Activated CD4-positive, alpha-beta T cell treated with anti-CD3 and anti-CD28 coated beads, Interleukin-2, amount 50 U/mL, for 24 hours (primary cell): ENCODE measurements at regions not wholly inside any gene's neighbourhood (a gene's known extent, or its start where the extent isn't known, plus 50 kb on each side); places are given as distances from the start of the nearest gene placed in this dataset.

Experiments used
- DNase-seq, 2 donors: peaks; one replicate each; pipeline ENCODE4 v3.0.0-alpha.2; 2020; ENCODE audit warnings: low read depth in 1 of 2, low spot score in 1 of 2

DNA sequence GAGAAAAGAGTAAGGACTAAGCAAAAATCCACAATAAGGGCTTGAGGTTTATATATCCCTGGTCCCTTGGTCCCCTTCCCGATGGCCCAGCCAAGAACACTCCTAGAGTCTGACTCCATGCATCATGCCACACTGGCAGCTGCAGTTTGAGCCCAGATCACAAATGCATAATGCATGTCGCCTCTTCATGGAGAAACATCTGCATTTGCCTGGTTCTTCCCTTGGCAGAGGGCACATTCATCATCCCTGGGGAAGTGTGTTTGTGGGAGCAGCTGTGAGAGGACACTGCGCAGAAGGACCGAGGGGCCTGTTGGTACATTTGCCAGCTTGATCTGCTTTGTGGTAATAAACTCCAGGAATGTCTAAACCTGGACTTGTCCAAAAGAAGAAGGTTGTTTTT is 731.8 kb downstream of the FGF9 start:
- no peak for DNase-seq

DNA sequence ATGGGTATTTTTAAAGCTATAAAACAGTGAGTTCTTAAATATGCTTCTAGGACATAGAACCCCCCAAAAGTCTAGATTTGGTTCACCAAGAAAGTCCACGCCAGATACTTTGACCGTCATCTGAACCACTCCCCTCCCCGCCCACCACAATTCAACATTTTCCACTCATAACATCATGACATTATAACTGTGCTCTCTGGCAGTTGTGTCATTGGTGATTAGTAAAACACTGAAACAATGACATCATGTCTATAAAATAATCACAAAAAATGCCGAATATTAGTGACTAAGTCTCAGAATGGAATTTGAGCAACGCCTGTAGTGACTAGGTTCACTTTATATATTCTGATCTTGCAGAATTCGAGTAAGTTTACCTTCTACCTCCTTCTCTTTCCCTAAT is 732.3 kb downstream of the FGF9 start:
- no peak for DNase-seq

DNA sequence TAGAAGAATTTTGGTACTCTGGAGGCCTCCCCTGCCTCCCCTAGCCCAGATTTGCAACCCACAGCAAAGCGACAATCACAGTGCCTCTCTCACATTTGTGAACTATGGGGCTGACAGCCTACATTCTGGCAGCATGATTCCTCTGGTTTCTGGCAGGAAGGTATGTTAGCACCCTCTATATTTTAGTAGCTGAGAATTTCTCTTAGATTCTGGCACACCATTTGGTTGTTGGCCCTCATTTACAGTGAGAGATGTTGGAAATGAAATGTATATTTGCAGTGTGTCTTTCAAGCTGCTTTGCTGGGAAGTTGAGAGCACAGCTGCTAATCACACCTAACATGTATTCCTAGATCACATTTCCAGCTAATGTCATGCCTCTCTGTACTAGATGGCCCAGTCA is 735.0 kb downstream of the FGF9 start:
- DNase-seq: no peak

- DNase-seq: no peak
Observed at GRCh38 chr13:22412452-22412851, 741.6 kb downstream of the FGF9 start.

- DNase-seq: no peak
Observed at GRCh38 chr13:22422023-22422422, 751.1 kb downstream of the FGF9 start.

- no peak for DNase-seq
Observed at GRCh38 chr13:22422712-22423111, 751.8 kb downstream of the FGF9 start.

DNA sequence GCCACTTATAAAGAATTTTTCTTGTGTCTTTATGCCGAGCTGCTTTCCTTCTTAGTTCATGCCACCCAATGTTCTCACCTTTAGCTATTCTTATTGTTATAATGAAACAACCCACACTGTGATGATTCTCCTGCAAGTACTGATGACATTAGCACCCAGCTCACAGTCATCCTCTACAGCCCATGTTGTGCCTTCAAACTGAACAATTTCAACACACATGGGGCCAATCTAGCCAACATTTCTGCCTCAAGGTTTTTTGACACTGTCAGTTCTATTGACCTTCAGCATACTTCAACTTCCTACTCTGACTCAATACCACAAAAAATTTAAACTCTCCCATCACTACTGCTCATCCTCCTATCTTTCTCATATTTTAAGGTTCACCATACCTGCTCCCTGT is 752.4 kb downstream of the FGF9 start:
- DNase-seq: no peak

- DNase-seq: no peak
Observed at GRCh38 chr13:22425087-22425486, 754.2 kb downstream of the FGF9 start.

DNA sequence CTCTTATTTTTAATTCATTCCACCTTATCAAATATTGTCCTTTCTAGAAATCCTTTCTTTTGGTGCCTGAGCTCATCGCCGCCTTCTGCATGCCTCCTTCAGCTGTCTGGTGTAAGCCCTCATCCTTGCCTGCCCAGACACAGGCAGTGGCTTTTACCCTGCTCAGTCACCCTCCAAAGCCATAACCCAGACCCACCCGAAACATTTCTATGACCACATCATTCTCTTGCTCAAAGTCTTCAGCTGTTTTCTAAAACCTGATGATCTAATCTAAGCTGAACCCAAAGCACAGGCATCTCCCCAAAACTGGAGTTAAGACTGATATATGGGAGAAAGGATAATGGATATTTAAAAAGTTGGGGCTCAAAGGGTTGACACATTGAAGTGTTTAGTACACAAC is 753.7 kb upstream of the SGCG start:
- no peak for DNase-seq

- no peak for DNase-seq
Observed at GRCh38 chr13:22427783-22428182, 753.0 kb upstream of the SGCG start.

GRCh38 chr13:22428188-22428828 is 752.5 kb upstream of the SGCG start:
- no peak for DNase-seq

DNA sequence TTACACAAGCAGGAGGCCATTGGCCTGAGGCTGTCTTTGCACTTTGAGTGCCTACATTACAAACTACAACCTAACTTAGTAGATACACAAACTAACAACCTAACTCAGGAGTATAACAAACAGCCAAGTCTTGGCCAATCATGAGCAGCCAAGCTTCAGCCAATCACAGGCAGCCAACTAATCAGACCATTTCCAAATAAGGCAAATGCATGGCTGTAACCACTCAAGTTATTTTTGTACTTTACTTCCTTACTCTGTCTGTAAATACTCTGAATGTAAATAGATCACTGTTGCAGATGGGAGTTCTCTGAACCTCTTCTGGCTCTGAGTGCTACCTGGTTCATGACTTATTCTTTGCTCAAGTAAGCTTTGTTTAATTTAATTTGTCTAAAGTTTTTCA is 748.1 kb upstream of the SGCG start:
- no peak for DNase-seq

DNA sequence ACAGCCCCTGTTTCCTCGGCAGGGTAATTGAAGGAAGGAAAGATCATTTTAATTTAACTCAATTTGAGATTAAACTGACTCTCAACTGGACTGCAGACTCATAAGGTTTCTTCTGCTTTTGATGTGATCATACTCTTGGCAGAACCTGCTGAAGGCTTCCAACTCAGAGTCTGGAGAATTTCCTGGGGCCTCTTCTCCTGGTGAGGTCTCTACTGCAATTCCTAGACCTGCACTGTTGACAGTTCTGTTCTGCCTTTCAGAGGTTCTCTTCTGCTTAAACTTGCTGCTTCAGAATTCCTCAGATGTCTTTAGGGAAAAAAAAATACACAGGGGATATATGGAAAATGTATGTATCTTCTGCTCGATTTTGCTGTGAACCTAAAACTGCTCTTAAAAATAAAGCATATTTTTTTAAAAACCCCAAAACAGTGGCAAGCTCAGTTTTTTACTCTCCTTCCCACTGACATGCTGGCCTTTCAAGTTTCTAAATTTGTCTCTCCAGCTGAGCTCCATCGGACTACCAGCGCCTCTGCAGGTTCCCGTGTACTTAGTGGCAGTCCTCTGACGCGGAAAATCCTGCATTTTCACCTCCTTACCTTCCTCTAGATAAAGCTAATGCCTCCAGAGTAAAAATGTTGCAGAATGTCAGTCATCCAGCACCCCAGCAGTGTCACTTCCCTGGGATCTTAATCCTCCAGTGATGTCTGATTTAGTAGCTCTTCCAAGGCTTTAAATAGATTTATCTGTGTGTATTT is 733.5 kb upstream of the SGCG start:
- DNase-seq: no peak

GRCh38 chr13:22449251-22449650 is 731.5 kb upstream of the SGCG start:
- no peak for DNase-seq

GRCh38 chr13:22451327-22451741 is 729.4 kb upstream of the SGCG start:
- no peak for DNase-seq

GRCh38 chr13:22454586-22454985 is 726.2 kb upstream of the SGCG start:
- DNase-seq: no peak

GRCh38 chr13:22455036-22455435 is 725.7 kb upstream of the SGCG start:
- no peak for DNase-seq

- no peak for DNase-seq
Observed at GRCh38 chr13:22461854-22462490, 718.8 kb upstream of the SGCG start.

DNA sequence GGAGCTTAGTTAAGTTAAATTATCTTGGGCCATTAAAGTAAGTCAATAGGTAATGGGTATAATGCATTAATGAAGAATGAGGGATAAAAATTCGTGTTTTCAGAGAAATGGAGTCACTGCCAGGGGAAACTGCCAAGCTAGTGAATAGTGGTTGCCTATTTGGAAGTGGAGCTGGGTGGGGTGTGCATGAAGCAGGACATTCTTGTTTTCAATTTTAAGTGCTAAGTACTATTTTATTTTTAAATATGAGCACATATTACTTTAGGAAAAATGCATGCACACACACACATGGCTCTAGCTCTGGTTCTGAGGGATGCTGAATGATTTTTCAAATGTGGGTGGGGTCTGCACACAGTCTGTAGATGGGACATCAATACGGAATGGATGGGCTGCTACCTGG is 717.7 kb upstream of the SGCG start:
- no peak for DNase-seq

DNA sequence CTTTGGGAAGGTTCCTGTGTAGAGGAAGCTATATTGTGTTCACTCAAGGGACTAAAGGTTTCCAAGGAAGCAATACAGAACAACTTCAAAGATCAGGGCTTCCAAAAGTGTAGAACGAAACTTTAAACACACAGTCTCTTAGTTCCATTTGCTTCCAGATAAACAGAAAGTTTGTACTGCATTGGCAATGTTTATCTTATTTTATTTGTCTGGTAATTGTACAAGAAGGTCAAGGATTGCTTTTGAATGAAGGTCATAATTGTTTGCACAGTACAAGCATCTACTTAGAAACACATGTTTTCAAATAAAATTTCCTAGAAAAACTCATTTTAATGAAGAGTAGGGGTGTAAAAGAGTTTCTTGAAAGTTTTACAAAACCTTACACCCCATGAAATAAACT is 712.7 kb upstream of the SGCG start:
- no peak for DNase-seq

DNA sequence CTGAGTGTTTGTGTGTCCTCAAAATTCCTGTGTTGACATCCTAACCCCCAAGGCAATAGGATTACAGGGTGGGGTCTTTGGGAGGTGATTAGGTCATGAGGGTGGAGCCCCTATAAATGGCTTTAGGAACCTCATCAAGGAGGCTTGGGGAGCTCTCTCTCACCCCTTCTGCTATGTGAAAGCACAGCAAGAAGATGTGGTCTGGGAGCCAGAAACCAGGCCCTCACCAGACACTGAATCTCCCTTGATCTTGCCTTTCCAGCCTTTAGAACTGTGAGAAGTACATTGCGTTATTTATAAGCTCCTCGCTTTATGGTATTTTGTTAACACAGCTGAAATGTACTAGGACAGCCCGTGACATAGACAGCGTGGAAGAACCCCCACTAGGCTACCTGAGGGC is 712.0 kb upstream of the SGCG start:
- DNase-seq: no peak

DNA sequence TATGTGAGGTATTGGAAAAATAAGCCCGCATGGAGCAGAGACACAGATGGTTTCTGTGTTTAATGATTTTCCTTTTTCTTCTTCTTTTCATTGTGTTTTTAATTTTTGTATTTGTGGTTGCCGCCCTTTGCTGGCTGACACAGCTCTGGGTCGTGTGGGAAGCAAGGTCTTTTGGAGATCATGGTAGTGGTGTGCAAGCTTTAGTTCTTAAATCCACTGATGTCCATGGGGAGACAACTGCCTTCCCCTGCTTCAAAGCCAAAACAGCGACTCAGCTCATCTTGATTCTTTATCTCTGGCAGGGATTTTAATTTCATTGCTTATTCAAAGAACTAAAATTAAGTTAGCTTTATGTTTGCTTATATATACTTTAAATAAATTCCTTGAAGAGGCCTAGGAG is 711.3 kb upstream of the SGCG start:
- no peak for DNase-seq

DNA sequence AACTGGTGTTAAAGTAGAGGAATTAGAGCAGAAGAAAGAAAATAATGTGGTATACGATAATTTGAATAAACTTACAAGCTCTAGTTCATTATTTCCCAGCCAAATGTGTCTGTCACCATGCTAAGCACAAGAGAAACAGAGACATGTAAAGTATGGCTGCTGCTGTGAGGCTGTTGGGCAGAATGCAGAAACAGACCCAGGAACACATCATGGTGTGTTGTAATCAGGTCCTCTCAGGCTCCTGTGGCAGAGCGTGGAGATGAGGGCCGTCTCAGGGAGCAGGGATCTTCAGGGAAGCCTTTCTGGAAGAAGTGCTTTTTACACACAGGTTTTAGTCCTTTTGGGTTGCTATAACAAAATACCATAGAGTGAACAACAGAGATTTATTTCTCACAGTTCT is 710.7 kb upstream of the SGCG start:
- no peak for DNase-seq
